ENCODE measurements at regions not wholly inside any gene's neighbourhood (a gene's known extent, or its start where the extent isn't known, plus 50 kb on each side); places are given as distances from the start of the nearest gene placed in this dataset.

GRCh38 chr15:69505956-69506556 is 53.4 kb downstream of the RPLP1 start:
- no peak for DNase-seq

GRCh38 chr15:69508659-69509058 is 56.0 kb downstream of the RPLP1 start:
- DNase-seq = no peak

GRCh38 chr15:69509131-69509530 is 56.5 kb downstream of the RPLP1 start:
- DNase-seq = no peak

- no peak for DNase-seq
Observed at GRCh38 chr15:69510556-69510955, 57.9 kb downstream of the RPLP1 start.

GRCh38 chr15:69511015-69511414 is 58.4 kb downstream of the RPLP1 start:
- no peak for DNase-seq

GRCh38 chr15:69511716-69512340 is 59.2 kb downstream of the RPLP1 start:
- DNase-seq = no peak

- DNase-seq = no peak
Observed at GRCh38 chr15:69513450-69513960, 60.9 kb downstream of the RPLP1 start.

GRCh38 chr15:69513986-69514385 is 61.4 kb downstream of the RPLP1 start:
- DNase-seq = no peak

GRCh38 chr15:69515508-69515907 is 62.9 kb downstream of the RPLP1 start:
- no peak for DNase-seq

GRCh38 chr15:69515926-69516325 is 63.3 kb downstream of the RPLP1 start:
- DNase-seq = no peak

- no peak for DNase-seq
Observed at GRCh38 chr15:69517052-69517451, 64.4 kb downstream of the RPLP1 start.

GRCh38 chr15:69518806-69519205 is 66.2 kb downstream of the RPLP1 start:
- DNase-seq = no peak

- no peak for DNase-seq
Observed at GRCh38 chr15:69520067-69520466, 67.4 kb downstream of the RPLP1 start.

- no peak for DNase-seq
Observed at GRCh38 chr15:69522361-69522760, 69.7 kb downstream of the RPLP1 start.

GRCh38 chr15:69523010-69524001 is 70.7 kb downstream of the RPLP1 start:
- DNase-seq = peak; percentile 13

GRCh38 chr15:69524296-69524695 is 71.7 kb downstream of the RPLP1 start:
- DNase-seq = no peak

GRCh38 chr15:69524814-69525213 is 72.2 kb downstream of the RPLP1 start:
- no peak for DNase-seq

- DNase-seq = no peak
Observed at GRCh38 chr15:69525543-69525942, 72.9 kb downstream of the RPLP1 start.

GRCh38 chr15:69526081-69527061 is 73.8 kb downstream of the RPLP1 start:
- no peak for DNase-seq

GRCh38 chr15:69529141-69529540 is 76.5 kb downstream of the RPLP1 start:
- DNase-seq = no peak

GRCh38 chr15:69529961-69530633 is 77.5 kb downstream of the RPLP1 start:
- no peak for DNase-seq

Data from DMS153 (cell line).